Nephron progenitor cell (in vitro differentiated cells): ENCODE measurements at regions not wholly inside any gene's neighbourhood (a gene's known extent, or its start where the extent isn't known, plus 50 kb on each side); places are given as distances from the start of the nearest gene placed in this dataset.

Source experiments
- DNase-seq: peaks from one replicate; pipeline ENCODE4 v3.0.0; 2021
- H3K27ac Mint-ChIP-seq: 2 replicates; pipeline ENCODE4 v1.8.0; 2021; ENCODE audit warnings: mild to moderate bottlenecking, moderate library complexity, mixed read lengths
- H3K27me3 Mint-ChIP-seq: 2 replicates; pipeline ENCODE4 v1.8.0; 2021; ENCODE audit warnings: mild to moderate bottlenecking, low read depth, mixed read lengths; ENCODE audit not compliant: poor library complexity
- H3K36me3 Mint-ChIP-seq: 2 replicates; pipeline ENCODE4 v1.8.0; 2021; ENCODE audit warnings: low read depth, mixed read lengths
- H3K4me1 Mint-ChIP-seq: 2 replicates; pipeline ENCODE4 v1.8.0; 2021; ENCODE audit warnings: mixed read lengths
- H3K4me3 Mint-ChIP-seq: 2 replicates; pipeline ENCODE4 v1.8.0; 2021; ENCODE audit warnings: mild to moderate bottlenecking, moderate library complexity, mixed read lengths
- H3K9me3 Mint-ChIP-seq: 2 replicates; pipeline ENCODE4 v1.8.0; 2021; ENCODE audit warnings: mild to moderate bottlenecking, moderate library complexity, mixed read lengths
- CTCF ChIP-seq: fragments of 200-600 bp; sonication (generic); IDR thresholded peaks from 2 replicates; pipeline ENCODE4 v1.5.0; 2021; ENCODE audit warnings: antibody characterized with exemption

GRCh38 chr21:16517383-16517782 lies 787.6 kb downstream of the USP25 start:
- Mint-ChIP-seq H3K36me3 (no peaks in the 10 kb centered on the region), H3K4me3 (no peak overlapping the region)
- no peak for DNase-seq

DNA sequence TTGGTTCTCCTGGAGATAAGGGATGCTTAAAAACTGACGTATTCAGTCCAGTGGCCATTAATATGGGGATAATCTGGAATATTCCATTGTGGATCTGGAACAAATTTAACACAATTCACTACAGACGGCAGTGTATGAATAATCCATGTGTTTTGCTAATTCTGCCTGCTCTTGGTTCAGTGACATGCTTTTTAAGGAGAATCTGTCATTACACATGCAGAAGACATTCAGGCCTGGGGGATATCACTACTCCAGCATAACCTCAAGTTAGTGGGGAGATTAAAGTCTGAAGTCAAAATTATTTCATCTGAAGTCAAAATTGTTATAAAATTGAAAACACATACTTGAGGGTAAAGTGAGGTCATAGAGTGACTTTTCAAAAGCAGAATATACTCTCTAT lies 789.3 kb downstream of the USP25 start:
- TF ChIP-seq CTCF = no peak
- no peak for DNase-seq
- no peaks in the 10 kb centered on the region for H3K27me3 Mint-ChIP-seq
- peaks cover 10% of the 10 kb centered on the region for H3K9me3 Mint-ChIP-seq
- H3K36me3 Mint-ChIP-seq = no peaks in the 10 kb centered on the region
- H3K27ac Mint-ChIP-seq = no peak overlapping the region
- H3K4me1 Mint-ChIP-seq = no peaks in the 10 kb centered on the region
- no peak overlapping the region for H3K4me3 Mint-ChIP-seq

More at GRCh38 chr21:16517383-16517782, 787.6 kb downstream of the USP25 start:
- Mint-ChIP-seq H3K27ac (no peak overlapping the region), H3K27me3 (no peaks in the 10 kb centered on the region), H3K9me3 (peaks cover 10% of the 10 kb centered on the region), H3K4me1 (no peaks in the 10 kb centered on the region)
- TF ChIP-seq CTCF = no peak

GRCh38 chr21:16519644-16520043 lies 789.9 kb downstream of the USP25 start:
- no peaks in the 10 kb centered on the region for H3K27me3 Mint-ChIP-seq
- no peak overlapping the region for H3K4me3 Mint-ChIP-seq
- H3K27ac Mint-ChIP-seq = no peak overlapping the region
- no peaks in the 10 kb centered on the region for H3K36me3 Mint-ChIP-seq
- TF ChIP-seq CTCF = no peak
- H3K4me1 Mint-ChIP-seq = no peaks in the 10 kb centered on the region
- no peak for DNase-seq
- peaks cover 10% of the 10 kb centered on the region for H3K9me3 Mint-ChIP-seq

DNA sequence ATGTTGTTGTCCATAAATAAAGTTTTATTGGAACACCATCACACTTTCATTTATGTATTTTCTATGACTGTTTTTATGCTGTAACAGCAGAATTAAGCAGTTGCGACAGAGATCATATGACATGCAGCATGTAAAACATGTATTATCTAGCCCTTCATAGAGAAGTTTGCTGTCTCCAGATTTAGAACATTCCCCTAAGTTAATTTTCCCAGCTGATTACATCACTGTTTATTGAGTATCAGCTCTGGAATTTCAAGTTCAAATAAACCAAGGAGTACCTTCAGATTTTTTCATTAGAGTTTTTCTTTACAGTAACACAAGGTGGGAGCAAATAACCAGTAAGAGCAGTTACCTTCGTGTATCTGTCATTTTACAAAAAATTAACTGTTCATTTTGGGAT lies 792.8 kb downstream of the USP25 start:
- Mint-ChIP-seq H3K4me1 (no peaks in the 10 kb centered on the region), H3K9me3 (no peaks in the 10 kb centered on the region), H3K27me3 (no peaks in the 10 kb centered on the region), H3K36me3 (no peaks in the 10 kb centered on the region), H3K4me3 (no peak overlapping the region), H3K27ac (no peak overlapping the region)
- DNase-seq = no peak
- no peak for TF ChIP-seq CTCF

- peaks cover 9% of the 10 kb centered on the region for H3K36me3 Mint-ChIP-seq
- H3K27ac Mint-ChIP-seq = no peak overlapping the region
- no peak overlapping the region for H3K4me3 Mint-ChIP-seq
- DNase-seq = no peak
- no peaks in the 10 kb centered on the region for H3K27me3 Mint-ChIP-seq
- peaks cover 23% of the 10 kb centered on the region for H3K9me3 Mint-ChIP-seq
- no peak for TF ChIP-seq CTCF
- peaks cover 18% of the 10 kb centered on the region for H3K4me1 Mint-ChIP-seq
Observed at GRCh38 chr21:16530656-16531055, 800.9 kb downstream of the USP25 start.

DNA sequence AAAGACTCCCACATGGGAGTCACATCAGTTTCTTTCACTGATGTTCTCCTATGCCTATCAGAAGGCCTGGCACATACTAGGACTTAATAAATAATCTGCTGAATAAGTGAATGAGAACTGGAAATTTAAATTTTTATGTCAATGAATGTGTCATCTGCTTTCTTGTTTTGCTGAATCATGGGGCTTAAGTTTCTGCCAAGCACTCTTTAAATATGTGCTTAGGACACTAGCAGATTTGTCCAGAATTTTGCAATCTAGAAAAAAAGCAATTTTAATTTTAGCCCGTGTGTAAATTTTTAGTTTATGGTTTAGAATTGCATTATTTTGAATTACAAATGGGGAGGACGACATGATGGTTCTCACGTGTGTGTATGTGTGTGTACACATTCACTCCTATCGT lies 803.1 kb downstream of the USP25 start:
- Mint-ChIP-seq H3K4me3 (no peak overlapping the region), H3K36me3 (peaks cover 9% of the 10 kb centered on the region), H3K9me3 (peaks cover 23% of the 10 kb centered on the region), H3K27me3 (peaks cover 3% of the 10 kb centered on the region), H3K27ac (no peak overlapping the region), H3K4me1 (peaks cover 19% of the 10 kb centered on the region)
- DNase-seq = no peak
- no peak for TF ChIP-seq CTCF
